ENCODE measurements at regions not wholly inside any gene's neighbourhood (a gene's known extent, or its start where the extent isn't known, plus 50 kb on each side); places are given as distances from the start of the nearest gene placed in this dataset.

DNA sequence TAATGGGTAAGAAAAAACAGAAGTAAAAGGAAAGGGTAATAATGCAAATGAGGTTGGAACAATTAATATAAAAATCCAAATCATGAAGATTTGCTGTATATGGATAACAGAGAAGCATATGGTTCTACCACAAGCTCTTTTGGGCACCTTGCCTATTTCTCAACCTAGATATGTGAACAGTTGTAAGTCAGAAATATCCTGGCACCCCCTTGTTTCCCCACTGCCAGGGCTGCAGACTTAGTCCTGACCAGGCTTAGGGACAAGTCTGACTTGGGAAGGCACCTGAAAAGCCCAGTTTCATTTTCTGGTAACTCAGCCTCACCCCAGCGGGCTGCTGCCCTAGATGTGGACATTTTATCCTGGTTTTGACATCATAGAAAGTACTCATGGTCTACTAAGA, 183.2 kb upstream of the STAC start:
- TF ChIP-seq, protein P1, sequence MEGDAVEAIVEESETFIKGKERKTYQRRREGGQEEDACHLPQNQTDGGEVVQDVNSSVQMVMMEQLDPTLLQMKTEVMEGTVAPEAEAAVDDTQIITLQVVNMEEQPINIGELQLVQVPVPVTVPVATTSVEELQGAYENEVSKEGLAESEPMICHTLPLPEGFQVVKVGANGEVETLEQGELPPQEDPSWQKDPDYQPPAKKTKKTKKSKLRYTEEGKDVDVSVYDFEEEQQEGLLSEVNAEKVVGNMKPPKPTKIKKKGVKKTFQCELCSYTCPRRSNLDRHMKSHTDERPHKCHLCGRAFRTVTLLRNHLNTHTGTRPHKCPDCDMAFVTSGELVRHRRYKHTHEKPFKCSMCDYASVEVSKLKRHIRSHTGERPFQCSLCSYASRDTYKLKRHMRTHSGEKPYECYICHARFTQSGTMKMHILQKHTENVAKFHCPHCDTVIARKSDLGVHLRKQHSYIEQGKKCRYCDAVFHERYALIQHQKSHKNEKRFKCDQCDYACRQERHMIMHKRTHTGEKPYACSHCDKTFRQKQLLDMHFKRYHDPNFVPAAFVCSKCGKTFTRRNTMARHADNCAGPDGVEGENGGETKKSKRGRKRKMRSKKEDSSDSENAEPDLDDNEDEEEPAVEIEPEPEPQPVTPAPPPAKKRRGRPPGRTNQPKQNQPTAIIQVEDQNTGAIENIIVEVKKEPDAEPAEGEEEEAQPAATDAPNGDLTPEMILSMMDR (IDR thresholded peaks at IDR 0.05; ENCODE audit: poor library complexity) = no peak
- TF ChIP-seq EZH2phosphoT487 (IDR thresholded peaks at IDR 0.05; ENCODE audit: low read depth, severe bottlenecking, unreplicated experiment) (no peak), EZH2 (IDR thresholded peaks at IDR 0.05; ENCODE audit: borderline replicate concordance) (no peak)

Measured in hepatocyte (in vitro differentiated cells).